Kidney glomerular epithelial cell (primary cell): ENCODE measurements at regions not wholly inside any gene's neighbourhood (a gene's known extent, or its start where the extent isn't known, plus 50 kb on each side); places are given as distances from the start of the nearest gene placed in this dataset.

Source experiments
- DNase-seq: peaks from one replicate; lab custom pipeline; 2025; lab: John Stamatoyannopoulos, UW

- no peak for DNase-seq
Measured at GRCh38 chr6:101296169-101296960, 97.1 kb upstream of the GRIK2 start.

DNA sequence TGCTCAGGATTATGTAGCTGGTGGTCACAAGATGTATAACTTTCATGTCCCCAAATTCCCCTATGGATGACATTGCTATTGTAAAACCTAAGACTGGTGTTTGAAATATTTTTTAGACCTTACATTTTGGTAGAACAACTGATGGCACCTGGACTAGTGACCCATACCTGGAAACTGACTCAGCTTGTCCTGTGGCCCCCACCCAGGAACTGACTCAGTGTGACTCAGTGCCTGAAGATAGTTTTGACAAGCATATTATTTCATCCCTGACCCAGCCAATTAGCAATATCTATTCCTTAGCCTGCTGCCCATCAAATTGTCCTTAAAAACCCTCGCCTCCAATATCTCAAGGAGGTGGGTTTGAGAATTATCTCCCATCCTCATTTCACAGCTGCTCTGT, 90.9 kb upstream of the GRIK2 start:
- DNase-seq: no peak

GRCh38 chr6:101303495-101303894, 90.0 kb upstream of the GRIK2 start:
- no peak for DNase-seq

DNA sequence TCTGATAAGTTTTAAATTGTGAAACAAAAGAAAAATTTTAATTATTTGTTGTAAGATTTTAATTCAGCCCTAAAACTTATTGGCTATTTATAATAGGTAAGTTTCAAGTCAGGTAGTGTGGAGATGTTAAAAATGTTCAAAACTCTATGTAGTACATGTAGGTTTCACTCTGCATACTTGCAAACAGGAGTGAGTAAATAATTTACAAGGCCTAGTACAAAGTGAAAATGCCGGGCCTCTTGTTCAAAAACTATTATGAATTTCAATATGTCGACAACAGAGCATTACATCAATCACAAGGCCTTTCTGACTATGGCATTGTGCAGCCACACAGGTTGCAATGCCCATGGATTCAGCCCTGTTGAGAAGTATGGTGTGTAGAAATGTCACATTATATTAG, 80.9 kb upstream of the GRIK2 start:
- no peak for DNase-seq

DNA sequence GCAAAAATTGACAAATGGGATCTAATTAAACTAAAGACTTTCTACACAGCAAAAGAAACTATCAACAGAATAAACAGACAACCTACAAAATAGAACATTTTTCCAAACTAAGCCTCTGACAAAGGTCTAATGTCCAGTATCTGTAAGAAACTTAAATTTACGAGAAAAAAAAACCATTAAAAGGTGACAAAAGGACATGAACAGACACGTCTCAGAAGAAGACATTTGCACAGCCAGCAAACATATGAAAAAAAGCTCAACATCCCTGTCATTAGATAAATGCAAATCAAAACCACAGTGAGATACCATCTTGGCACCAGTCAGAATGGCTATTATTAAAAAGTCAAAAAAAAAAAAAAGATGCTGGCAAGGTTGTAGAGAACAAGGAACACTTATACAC, 70.6 kb upstream of the GRIK2 start:
- DNase-seq: no peak

- DNase-seq: no peak
Measured at GRCh38 chr6:101326411-101326810, 67.1 kb upstream of the GRIK2 start.

DNA sequence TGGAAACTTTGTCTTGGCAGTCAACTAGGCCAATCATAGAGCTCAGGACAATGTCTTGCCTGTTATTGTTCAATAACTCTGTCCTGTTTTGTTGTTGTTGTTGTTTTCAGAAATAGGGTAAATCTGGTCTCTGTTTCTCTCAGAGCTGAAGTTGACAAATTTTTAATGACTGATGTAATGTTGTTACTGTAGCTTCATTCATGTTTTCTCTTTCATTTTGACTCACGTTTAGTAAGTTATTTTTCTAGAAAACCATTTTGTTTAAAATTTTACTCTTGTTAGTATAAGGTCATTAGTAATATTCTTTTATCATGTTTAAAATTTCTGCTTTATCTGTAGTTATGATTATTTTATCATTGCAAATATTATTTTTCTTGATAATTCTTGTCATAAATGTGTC, 51.6 kb upstream of the GRIK2 start:
- no peak for DNase-seq
